OCI-M1 (cell line): ENCODE measurements at regions not wholly inside any gene's neighbourhood (a gene's known extent, or its start where the extent isn't known, plus 50 kb on each side); places are given as distances from the start of the nearest gene placed in this dataset.
A peak's percentile ranks its signal among the peaks of the same experiment; 100 is the strongest.
"Not testable (repeated sequence)": the region's sequence is repeated elsewhere in the genome, so short reads cannot be mapped to it uniquely, and the experiment has no call there.

Source experiments
- DNase-seq: peaks from one replicate; lab custom pipeline; 2025; lab: John Stamatoyannopoulos, UW

- DNase-seq, result no peak
Measured at GRCh38 chr5:44539602-44539919, 150.3 kb upstream of the FGF10 start.

DNA sequence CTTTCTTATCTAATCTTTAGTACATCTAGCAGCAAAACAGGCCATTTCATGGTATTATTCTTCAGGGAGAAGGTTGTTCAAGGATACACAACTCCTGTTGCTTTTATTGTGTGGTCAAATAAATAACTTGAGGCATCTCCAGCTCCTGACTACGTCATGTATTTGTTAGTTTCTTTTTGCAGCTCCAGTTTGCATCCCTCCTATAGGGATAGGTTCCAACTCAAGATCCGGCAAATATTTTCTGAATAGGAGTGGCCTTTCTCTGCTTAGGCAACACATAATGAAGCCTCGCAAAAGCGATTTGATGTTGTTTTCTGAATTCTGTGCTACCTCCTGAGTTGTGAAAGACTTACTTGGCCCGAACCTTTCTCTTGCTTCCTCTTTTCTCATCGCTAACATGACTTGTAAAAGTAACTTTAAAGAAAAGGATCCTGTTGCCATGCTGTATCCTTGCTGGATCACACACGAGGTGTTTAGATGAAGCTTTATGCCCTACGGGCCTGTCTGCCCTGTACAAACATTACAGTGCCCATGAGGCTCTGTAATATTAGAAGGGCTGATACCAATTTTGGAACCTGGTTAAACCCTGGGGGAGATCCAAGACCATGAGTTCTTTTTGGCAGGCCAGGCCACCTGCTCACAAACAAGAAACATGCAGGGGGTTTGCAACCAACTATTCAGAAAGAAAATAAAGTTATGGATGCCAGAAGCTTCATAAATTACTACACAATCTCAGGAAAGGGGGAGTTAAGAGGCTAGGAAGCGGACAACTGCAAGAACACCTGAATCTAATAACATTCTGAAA lies 149.8 kb upstream of the FGF10 start:
- DNase-seq, result no peak

GRCh38 chr5:44536650-44537260 lies 147.5 kb upstream of the FGF10 start:
- DNase-seq, result peak; percentile 65

GRCh38 chr5:44535621-44536020 lies 146.4 kb upstream of the FGF10 start:
- DNase-seq, result no peak

DNA sequence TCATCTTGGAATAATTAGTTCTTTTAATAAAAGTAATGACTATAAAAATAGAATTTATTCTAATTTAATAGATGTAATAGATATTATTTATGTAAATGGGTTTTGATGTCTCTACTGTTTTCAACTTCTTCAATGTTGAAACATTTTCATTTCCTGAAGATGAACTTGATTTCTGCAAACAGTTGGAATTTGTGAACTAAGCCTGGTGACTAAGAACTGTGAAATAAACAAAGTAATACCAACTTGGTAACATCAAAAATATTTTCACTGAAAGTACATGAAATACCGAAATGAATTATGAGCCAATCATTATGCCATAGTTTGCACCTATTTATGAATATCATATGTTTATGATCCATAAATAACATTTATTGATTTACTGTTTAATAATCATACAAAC lies 143.8 kb upstream of the FGF10 start:
- DNase-seq, result no peak

- not testable (repeated sequence) for DNase-seq
Measured at GRCh38 chr5:44531756-44532155, 142.5 kb upstream of the FGF10 start.

DNA sequence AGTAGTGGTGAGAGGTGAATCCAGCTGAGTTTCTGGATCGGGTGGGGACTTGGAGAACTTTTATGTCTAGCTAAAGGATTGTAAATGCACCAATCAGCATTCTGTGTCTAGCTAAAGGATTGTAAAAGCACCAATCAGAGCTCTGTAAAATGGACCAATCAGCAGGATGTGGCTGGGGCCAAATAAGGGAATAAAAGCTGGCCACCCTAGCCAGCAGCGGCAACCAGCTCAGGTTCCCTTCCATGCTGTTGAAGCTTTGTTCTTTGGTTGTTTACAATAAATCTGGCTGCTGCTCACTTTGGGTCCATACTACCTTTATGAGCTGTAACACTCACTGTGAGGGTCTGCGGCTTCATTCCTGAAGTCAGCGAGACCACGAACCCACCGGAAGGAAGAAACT lies 141.6 kb upstream of the FGF10 start:
- DNase-seq, result not testable (repeated sequence)

DNA sequence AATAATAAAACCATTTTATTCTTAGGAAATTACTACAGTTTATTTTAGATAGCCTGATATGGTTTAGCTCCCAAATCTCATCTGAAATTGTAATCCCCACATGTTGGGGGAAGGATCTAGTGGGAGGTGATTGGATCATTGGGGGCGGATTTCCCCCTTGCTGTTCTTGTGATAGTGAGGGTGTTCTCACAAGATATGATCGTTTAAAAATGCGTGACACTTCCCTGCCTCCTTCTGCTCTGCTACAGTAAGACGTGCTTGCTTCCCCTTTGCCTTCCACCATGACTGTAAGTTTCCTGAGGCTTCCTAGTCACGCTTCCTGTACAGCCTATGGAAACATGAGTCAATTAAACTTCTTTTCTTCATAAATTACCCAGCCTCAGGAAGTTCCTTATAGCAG lies 122.4 kb upstream of the FGF10 start:
- peak; percentile 30 for DNase-seq

- no peak for DNase-seq
Measured at GRCh38 chr5:44506561-44506960, 117.3 kb upstream of the FGF10 start.

DNA sequence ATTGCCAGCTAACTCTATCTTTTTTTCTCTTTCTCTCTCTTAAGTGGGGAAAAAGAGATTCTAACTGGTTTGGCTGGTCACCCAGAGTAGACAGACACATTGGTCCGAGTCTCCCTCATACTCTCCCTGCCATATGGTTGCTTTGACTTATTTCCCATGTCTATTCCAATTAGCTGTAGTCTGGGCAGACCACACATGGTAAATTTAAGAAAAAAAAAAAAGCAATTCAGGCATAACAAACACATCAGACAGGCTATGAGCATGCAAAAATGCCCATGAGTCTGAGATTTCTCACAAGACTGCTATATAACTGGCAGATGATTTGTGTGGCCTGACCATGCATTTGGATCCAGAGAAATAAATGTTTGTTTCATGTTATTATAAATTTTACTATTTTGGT lies 110.2 kb upstream of the FGF10 start:
- no peak for DNase-seq

- no peak for DNase-seq
Measured at GRCh38 chr5:44497606-44498005, 108.4 kb upstream of the FGF10 start.

- DNase-seq, result no peak
Measured at GRCh38 chr5:44495280-44495679, 106.1 kb upstream of the FGF10 start.

DNA sequence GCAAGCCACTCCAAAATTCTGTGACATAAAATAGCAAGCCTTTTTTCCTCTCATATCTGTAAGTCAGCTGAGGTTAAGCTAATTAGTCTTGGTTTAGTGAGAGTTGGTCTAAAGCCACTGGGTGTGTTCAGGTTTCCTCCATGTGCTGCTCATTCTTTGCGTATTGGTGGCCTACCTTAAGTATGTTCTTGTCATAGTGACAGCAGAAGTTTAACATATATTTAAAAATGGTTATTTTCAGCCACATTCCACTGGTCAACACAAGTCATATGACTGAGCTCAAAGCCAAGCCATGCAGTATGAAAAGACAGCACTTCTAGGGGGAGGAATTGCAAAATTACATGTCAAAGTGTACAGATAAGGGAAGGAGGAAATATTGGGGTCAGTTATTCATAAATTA lies 100.5 kb upstream of the FGF10 start:
- DNase-seq, result no peak

- no peak for DNase-seq
Measured at GRCh38 chr5:44486591-44486990, 97.4 kb upstream of the FGF10 start.

- no peak for DNase-seq
Measured at GRCh38 chr5:44454002-44454401, 64.8 kb upstream of the FGF10 start.

- no peak for DNase-seq
Measured at GRCh38 chr5:44446399-44446798, 57.2 kb upstream of the FGF10 start.

DNA sequence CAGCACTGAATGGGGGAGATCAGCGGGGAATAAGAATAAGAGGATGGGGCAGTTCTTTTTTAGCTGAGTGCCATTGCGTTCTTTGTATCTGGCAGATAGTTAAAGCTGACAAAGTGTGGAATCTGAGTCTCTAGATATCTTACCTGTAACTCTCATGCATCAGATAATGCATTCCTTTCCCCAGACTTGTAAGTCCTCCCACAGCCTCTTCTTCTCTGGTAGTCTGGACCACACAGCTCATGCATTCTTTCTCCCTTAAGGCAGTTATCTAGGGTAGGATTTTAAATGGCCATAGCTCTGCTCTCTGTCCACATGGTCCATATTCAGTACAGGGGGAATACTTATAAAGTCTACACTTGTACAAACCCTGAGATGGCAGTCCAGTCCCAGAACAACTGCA lies 54.0 kb upstream of the FGF10 start:
- no peak for DNase-seq

- no peak for DNase-seq
Measured at GRCh38 chr5:44441460-44441859, 52.2 kb upstream of the FGF10 start.

- DNase-seq, result no peak
Measured at GRCh38 chr5:44440186-44440585, 51.0 kb upstream of the FGF10 start.
